GM19238 (cell line): ENCODE measurements at regions not wholly inside any gene's neighbourhood (a gene's known extent, or its start where the extent isn't known, plus 50 kb on each side); places are given as distances from the start of the nearest gene placed in this dataset.

Experiments
- DNase-seq: peaks from one replicate; pipeline ENCODE4 v3.0.0; 2011; ENCODE audit warnings: low spot score; ENCODE audit not compliant: insufficient read length

- DNase-seq, result no peak
Observed at GRCh38 chr20:60561052-60561451, 602.8 kb downstream of the CDH26 start.

- no peak for DNase-seq
Observed at GRCh38 chr20:60565083-60565482, 606.9 kb downstream of the CDH26 start.

- no peak for DNase-seq
Observed at GRCh38 chr20:60565551-60565950, 607.3 kb downstream of the CDH26 start.

- DNase-seq, result no peak
Observed at GRCh38 chr20:60569116-60569515, 610.9 kb downstream of the CDH26 start.

- no peak for DNase-seq
Observed at GRCh38 chr20:60570481-60571277, 612.5 kb downstream of the CDH26 start.

- DNase-seq, result no peak
Observed at GRCh38 chr20:60573003-60573680, 614.9 kb downstream of the CDH26 start.

GRCh38 chr20:60576236-60576635 is 618.0 kb downstream of the CDH26 start:
- DNase-seq, result no peak

- no peak for DNase-seq
Observed at GRCh38 chr20:60579941-60580515, 621.8 kb downstream of the CDH26 start.

GRCh38 chr20:60581606-60582115 is 623.4 kb downstream of the CDH26 start:
- DNase-seq, result no peak

- no peak for DNase-seq
Observed at GRCh38 chr20:60583741-60584140, 625.5 kb downstream of the CDH26 start.

- DNase-seq, result no peak
Observed at GRCh38 chr20:60584221-60584620, 626.0 kb downstream of the CDH26 start.

- no peak for DNase-seq
Observed at GRCh38 chr20:60585651-60586050, 627.4 kb downstream of the CDH26 start.

- no peak for DNase-seq
Observed at GRCh38 chr20:60586269-60587050, 628.2 kb downstream of the CDH26 start.

- no peak for DNase-seq
Observed at GRCh38 chr20:60587986-60588385, 629.8 kb downstream of the CDH26 start.

GRCh38 chr20:60589623-60590022 is 631.4 kb downstream of the CDH26 start:
- DNase-seq, result no peak

GRCh38 chr20:60591172-60591799 is 633.1 kb downstream of the CDH26 start:
- DNase-seq, result no peak

GRCh38 chr20:60598528-60598927 is 640.3 kb downstream of the CDH26 start:
- no peak for DNase-seq

- no peak for DNase-seq
Observed at GRCh38 chr20:60599381-60599780, 641.2 kb downstream of the CDH26 start.

- DNase-seq, result no peak
Observed at GRCh38 chr20:60600036-60600435, 641.8 kb downstream of the CDH26 start.

GRCh38 chr20:60624066-60624465 is 628.0 kb upstream of the CDH4 start:
- no peak for DNase-seq
